Islet precursor cell (in vitro differentiated cells): ENCODE measurements at regions not wholly inside any gene's neighbourhood (a gene's known extent, or its start where the extent isn't known, plus 50 kb on each side); places are given as distances from the start of the nearest gene placed in this dataset.

Experiments used
- DNase-seq: peaks from one replicate; pipeline ENCODE4 v3.0.0-alpha.2; 2018

DNA sequence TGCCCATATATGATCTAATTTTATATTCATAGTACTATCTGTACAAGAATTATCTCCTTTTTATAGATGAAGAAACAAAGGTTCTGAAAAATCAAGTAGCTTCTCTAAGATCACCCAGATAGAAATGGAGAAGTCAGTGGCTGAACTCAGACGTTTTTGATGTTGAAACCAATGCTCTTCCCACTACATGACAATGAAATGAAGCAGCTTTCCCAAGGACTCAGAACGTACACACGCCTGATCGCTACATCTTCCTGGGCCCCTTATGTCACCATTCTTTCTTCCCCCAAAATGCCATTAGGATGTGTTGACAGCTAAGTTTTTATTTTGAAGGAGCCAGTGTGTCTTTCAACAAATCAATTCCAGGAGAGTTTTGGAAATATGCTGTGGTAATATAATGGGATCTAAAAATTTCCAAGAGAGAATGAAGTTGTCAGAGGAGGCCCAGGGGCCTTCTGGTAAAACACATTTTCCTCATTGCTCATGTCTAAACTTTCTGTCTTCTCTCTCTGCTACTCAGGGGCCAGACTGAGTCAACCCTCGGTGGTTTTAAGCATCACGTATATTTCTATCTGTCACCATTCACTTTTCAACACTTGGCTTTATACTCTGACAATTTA, 98.1 kb upstream of the COL21A1 start:
- no peak for DNase-seq

DNA sequence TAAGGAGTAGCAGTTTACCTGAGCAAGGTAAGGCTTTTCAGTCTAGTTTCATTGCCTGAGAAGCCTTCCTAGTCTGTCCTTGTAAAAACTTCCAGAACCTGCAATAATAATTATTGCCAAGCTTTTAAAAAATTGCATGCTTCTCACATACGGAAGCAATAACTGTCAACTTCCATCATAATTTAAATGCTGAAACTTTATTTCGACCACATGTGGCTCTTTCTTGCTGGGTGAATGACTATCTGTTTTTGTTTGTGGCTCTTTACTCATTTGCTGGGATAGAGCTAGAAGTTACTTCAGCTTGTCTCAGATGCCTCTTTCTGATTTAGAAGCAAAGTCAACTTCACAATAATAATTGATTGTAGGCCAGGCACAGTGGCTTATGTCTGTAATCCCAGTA, 95.9 kb upstream of the COL21A1 start:
- no peak for DNase-seq

DNA sequence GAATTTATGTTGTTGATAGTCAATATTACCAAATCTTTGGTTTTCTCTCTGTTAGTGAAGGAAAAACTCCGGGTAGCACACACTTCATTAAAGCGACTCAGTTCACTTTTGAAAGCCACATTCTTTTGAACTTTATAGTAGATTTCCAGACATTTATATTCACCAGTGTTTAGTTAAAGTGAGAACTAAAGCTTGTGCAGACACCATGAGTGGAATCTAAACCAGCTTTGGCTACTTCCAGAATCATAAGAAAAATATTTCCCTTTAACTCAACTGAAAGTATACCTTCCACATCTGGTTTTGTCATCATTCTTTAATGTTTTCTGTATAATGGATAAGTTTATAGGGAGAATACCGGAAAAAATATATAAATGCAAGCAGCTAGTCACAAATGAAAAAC, 92.1 kb upstream of the COL21A1 start:
- no peak for DNase-seq

DNA sequence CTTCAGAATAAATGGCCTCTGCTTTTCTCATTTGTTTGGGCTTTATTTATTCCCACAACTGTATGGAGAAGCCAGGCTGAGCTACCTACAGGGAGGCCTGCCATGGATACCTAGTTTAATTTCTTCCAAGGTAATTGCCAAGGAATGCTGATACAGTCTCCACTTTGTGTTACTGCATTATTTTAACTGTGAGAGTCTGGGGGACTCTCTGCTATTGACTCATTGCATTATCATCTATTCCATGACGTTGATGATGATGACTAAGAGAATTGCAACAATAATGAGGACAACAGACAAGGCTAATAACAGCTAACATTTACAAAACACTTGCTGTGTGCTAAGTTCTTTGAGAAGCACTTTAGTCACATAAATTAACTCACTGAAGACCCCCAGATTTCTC, 88.3 kb upstream of the COL21A1 start:
- no peak for DNase-seq

DNA sequence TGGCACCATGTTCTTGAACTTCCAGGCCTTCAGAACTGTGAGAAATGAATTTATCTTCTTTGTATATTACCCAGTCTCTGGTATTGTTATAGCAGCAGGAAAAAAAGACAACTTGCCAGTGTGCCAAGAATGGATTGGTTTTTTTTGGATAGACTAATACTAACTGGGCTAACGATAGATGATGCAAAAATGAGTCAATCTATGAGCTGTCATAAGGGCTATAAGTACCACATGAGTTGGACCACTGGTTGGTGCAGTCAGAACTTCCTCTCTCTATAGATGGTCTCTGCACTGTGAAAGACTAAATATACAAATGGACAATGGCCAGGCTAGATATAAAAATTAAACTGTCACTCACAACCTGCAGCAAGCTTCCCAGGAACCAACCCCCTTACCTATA, 87.6 kb upstream of the COL21A1 start:
- no peak for DNase-seq

DNA sequence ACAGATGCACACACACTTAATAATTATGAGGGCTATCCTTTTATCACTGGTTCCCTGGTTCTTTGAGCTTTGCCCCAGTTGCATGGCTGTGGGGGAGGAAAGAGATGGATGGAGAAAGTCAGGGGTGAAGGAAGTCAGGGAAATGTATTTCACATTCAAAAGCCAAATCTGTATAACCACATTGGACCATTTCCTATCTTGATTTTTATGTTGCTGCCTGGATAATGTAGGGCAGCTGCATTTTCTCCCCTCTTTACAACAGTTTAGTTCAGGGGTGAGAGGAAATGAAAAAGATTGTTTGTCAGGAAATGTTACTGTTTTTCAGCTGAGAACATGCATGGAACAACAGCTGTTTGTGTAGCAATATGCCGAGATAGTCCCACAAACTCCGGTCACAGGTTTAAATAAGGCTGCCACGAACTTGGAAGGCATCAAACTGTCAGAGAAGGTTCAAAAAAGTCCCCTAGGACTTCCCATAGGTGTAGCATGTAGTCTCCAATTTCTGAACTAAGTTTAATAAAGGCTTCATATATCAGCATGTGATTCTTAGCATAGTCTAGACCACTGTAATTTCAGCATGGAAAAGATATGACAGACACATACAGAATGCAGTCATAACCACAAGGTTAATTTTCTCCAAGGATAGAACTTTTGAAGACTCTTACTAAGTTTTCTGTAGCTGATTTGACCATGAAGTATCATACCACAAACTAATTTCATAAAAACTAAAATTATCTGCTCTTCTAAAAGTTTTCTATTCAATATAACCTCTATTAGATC, 82.1 kb upstream of the COL21A1 start:
- DNase-seq: no peak

DNA sequence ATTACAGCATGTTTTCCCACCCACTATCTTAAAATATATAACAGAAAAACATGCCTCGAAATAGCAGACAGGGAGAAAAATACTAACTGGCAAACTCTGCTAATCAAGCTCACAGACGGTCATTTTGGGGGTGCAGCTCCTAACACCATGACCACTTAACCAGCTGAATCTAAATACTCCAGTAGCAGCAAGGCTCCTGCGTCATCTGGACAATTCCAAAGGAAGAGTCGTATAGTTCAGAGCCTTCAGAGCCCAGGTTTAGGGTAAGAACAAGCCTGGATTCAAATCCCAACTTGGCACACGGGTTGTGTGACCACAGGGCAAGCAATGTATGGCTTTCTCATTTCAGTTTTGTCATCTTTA, 81.3 kb upstream of the COL21A1 start:
- no peak for DNase-seq

DNA sequence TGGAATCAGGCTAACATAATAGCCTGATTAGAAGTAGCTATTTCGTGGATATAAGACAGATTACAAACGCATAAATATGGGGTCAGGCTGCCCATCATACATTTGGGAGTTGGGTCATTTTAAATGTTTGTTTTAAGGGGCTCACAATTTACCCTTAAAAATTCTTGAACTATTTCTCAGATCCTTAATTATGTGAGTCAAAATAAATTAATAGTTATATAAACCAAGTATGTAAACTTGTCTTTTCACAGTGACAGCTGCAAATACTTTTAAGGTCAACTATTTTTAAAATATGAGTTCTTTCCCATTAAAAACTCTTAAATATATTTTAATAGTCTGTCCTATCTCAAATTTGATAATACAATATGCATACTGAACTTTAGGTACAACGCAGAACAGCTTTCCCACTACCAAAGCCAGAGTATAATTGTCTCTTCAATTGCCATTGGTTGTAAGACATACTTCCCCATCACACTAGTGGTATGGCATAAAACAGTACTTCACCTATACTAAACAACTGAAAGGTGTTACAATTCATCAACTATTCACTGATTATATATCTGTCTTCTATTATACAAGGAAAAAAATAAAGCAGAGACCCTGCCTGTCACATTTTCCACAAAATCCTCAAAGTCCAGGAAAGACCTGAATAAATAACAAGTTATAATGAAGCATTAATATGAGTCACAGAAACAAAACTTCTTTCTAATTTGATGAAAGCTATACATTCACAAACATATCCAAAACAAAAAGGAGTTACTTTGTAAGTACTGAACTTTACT, 80.8 kb upstream of the COL21A1 start:
- DNase-seq: no peak

DNA sequence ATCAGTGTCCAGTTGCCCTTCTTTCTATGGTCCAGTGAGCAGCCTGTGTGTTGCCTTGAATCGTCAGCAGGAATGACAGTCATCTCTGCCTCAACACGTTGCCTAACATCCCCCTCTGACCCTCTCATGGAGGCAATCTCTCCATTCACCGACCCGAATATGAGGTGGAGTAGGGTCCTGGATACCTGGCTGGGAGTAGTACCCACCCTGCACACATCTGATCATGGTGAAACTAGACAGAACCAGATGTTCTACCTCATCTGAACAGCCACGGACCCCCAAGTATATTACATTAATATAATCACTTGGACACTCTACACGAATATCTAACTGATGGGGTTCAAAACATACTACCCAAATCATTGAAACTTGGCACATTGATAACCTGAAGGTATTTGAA, 77.0 kb upstream of the COL21A1 start:
- no peak for DNase-seq

DNA sequence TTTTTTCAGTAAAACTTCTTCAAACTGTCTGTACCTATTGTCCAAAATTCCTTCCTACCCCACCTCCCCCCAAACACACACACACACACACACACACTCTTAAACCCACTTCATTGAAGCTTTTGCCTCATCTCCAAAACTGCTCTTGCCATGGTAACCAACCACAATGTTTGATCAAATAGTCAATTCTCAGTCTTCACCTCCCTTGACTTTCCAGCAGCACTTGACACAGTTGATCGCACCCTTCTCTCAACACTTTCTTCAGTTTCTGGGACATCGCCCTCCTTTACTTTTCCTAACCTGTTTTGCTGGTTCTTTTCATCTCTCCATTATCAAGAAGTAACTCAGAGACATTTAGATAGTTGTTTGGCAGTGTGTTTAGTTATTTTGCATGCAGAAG, 71.5 kb upstream of the COL21A1 start:
- DNase-seq: no peak

DNA sequence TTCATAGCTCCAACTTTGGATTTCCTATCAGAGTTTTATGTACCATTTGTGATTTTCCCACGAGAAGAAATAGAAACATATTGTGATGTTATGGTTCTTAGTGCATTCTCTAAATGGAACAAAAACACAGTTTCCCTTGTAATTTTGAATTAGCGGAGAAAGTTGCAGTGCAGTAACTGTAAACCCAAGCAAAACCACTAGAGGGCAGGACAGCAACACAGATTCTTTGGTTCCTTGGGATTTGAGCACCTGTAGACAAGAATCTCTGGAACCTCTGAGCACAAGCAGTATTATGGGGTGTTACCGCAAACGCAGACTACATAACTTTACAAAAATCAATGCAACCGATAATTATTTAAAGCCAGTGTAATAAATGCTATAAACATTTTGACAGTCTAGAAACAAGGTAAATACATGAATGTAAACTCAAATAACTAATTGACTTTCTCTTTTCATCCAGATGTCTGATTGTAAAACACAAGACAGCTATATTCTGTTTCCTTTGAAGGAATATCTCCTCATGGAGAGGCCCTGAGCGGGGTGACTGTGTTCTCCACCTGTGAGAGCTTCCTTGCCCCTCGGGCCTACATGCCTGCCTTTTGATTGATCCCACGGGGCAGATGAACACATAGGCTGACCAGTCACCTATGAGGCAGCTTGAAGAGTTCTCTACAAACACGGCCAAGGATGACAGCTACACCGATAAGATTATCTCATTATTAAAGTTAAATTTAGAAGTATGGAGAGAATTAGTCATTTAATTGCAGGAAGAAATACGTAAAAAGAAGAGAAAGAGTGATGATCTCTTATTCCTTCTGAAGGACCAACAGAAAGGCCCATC, 67.5 kb upstream of the COL21A1 start:
- DNase-seq: no peak

DNA sequence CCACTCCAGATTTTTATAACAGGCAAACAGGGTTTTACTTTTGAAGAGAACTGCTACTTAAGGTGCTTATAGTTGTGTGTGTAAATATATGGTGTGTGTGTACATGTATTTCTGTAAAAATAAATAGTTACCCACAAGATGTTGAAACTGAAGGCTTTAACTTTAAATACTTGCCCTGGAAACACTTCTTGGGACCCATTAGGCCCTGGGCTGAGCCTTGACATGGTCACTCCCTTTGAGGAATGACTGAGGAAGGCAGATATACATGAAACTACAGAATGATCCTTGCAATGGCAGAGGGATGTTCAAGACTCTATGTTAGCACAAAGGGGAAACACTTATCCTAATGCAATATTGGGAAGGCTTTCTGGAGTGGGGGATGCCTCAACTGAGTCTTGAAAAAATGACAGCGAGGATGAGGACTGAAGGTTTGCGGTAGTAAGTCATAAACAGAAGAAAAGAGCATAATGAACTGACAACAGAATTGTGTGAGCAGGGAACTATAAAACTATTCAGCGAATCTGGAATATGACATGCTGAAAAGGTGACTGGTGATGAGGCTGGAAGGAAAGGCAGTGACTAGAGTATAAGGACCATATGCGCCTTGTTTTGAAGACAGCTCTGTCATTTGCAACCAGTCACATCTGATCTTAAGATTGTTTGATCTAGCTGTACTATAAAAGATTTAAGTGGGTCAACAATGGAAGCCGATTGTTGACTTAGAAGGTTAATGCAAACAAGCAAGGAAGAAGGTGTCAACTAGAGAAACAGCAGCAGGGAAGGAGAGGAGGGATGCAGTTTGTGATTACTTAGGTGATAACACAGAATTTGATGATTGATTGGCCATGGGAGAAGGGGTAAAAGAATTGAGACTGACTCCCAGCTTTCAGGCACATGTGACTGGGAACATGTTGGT, 64.4 kb upstream of the COL21A1 start:
- DNase-seq: no peak

DNA sequence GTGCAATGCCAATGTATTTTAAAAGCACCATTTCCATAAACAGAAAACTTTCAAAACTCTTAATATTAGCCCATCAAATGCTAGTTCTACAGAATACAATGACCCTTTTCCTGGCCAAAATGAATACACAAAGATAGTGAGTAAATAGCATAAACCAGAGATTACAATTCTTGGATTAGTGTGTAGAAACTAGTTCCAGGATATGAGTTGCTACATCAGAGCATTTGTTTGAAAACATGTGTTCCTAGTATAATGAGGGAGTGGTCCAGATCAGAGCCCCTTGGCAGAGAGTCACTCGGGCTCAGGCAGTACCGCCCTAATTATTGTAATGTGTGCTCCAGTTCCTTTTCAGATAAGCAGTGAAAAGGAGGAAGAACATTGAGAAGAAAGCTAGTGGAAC, 63.7 kb upstream of the COL21A1 start:
- no peak for DNase-seq

DNA sequence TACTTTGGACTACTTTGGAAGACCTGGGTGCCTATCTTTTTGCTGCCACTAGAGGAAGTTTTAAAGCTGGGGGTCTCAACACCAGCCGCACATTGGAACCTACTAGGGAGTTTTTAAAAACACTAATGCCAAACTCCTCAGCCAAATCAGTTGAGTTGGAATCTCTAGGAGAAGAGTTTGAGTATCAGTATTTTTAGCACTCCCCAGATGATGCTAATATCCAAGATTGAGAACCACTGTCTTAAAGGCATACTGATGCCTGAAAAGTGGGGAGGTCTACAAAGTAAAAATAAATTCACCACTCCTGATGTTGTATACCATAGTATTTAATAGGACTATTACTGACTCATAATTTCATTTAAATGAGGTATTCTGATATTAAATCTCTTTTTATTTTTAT, 62.9 kb upstream of the COL21A1 start:
- no peak for DNase-seq

DNA sequence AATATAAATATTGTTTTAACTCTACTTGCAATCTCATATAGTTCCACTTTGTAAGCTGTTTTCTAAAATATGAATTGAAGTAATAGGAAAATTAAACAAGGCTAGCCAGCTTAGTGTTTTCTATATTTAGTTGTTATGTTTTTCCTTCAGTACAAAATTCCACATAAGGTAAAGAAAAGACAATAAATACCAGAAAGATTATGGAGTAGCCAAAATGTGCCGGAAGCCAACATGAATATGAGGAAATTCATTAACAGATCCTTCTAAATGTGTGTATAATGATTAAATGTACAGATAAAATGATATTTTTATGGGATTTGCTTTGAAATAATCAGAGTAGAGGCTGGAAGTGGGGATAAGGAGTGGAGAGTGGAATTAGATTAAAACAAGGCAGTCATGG, 52.5 kb upstream of the COL21A1 start:
- DNase-seq: no peak

DNA sequence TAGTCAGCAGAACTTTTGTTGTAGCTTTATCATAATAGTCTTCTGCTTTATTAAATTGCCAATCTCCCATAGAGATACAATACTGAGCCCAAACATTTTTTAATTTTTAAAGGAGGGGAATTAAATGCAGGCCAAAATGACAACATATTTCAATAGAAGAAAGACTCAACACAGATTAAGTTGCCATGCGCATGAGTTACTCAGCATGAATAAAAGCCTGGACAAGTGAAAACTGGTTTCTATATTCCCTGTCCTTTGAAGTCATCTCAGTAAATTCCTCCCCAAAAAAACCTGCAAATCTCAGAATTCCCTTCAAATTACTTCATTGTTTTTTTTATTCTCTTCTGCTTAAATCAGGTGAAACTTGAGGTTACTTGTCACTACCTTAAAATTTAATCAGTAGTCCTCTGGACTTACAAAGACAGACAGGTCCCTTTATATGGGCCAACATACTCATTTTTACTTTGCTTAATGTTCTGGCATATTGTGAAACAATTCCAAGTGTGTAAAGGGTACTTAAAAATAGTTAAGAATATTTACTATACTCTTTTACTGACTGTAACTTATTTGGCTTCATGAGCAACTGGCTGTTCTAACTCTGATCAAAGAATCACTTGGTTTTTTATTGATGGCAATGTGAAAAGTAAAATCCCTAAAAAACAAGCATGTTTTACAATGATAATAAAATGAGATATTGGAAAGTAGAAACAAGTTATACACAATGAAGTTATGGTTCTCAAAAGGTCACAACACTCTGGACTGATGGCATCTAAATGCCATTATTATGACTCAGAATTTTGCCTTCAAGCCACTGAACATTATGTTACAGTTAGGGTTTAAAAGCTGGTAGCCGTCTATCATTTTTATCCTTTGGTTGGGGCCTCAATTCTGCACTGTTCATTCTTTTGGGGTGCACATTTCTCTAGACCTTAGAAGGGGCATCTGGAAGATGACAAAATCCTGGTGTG, 49.9 kb upstream of the COL21A1 start:
- DNase-seq: no peak
